Activated naive CD4-positive, alpha-beta T cell treated with anti-CD3 and anti-CD28 coated beads, Interleukin-2, amount 50 U/mL, for 24 hours (primary cell): ENCODE measurements at regions not wholly inside any gene's neighbourhood (a gene's known extent, or its start where the extent isn't known, plus 50 kb on each side); places are given as distances from the start of the nearest gene placed in this dataset.
"Not testable (repeated sequence)": the region's sequence is repeated elsewhere in the genome, so short reads cannot be mapped to it uniquely, and the experiment has no call there.

Experiments
- H3K27ac Mint-ChIP-seq: one replicate; pipeline ENCODE4 v1.8.0; 2021; ENCODE audit warnings: mild to moderate bottlenecking, mixed read lengths
- H3K27me3 Mint-ChIP-seq: one replicate; pipeline ENCODE4 v1.8.0; 2021; ENCODE audit warnings: mixed read lengths
- H3K36me3 Mint-ChIP-seq: one replicate; pipeline ENCODE4 v1.8.0; 2021; ENCODE audit warnings: mixed read lengths
- H3K4me1 Mint-ChIP-seq: one replicate; pipeline ENCODE4 v1.8.0; 2021; ENCODE audit warnings: mixed read lengths
- H3K4me3 Mint-ChIP-seq: one replicate; pipeline ENCODE4 v1.8.0; 2021; ENCODE audit warnings: mild to moderate bottlenecking, mixed read lengths
- H3K9me3 Mint-ChIP-seq: one replicate; pipeline ENCODE4 v1.8.0; 2021; ENCODE audit warnings: mixed read lengths

DNA sequence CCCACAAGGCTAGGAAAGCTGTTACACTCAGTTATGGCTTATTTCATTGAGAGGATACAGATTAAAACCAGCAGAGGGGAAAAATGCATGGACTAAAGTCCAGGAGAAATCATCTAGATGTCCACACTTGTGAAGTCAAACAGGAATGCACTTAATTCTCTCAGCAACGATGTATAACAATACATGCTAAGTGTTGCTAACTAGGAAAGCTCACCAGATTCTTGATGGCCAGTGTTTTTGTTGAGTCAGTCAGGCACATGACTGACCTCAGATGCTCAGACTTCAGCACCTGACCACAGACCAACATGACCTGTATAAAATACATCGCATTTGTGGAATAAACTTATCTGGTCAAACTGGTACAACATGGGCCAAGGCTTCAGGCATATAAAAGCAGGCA, 470.2 kb upstream of the PRR20A start:
- no peaks in the 10 kb centered on the region for H3K36me3 Mint-ChIP-seq
- H3K4me1 Mint-ChIP-seq: no peaks in the 10 kb centered on the region
- no peak overlapping the region for H3K27ac Mint-ChIP-seq
- H3K4me3 Mint-ChIP-seq: no peak overlapping the region
- no peaks in the 10 kb centered on the region for H3K27me3 Mint-ChIP-seq
- H3K9me3 Mint-ChIP-seq: no peaks in the 10 kb centered on the region

DNA sequence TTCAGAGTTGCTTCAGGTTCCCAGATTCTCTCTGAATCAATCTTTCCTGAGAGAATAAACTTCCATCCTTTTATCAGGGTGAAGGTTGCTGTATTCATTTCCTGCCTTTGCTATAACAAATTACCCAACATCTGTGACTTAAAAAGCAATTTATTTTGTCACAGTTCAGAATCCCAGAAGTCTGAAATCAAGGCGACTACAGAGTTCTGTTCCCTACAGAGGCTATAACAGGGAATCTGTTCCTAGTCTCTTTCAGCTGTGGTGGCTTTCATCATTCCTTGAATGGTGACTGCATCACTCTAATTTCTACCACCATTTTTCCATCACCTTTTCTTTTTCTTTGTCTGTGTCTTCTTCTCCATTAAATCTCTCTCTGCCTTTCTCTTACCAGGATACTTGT, 459.3 kb upstream of the PRR20A start:
- Mint-ChIP-seq H3K9me3 (peaks cover 10% of the 10 kb centered on the region), H3K4me1 (no peaks in the 10 kb centered on the region), H3K27ac (no peak overlapping the region), H3K4me3 (no peak overlapping the region), H3K36me3 (no peaks in the 10 kb centered on the region), H3K27me3 (no peaks in the 10 kb centered on the region)

DNA sequence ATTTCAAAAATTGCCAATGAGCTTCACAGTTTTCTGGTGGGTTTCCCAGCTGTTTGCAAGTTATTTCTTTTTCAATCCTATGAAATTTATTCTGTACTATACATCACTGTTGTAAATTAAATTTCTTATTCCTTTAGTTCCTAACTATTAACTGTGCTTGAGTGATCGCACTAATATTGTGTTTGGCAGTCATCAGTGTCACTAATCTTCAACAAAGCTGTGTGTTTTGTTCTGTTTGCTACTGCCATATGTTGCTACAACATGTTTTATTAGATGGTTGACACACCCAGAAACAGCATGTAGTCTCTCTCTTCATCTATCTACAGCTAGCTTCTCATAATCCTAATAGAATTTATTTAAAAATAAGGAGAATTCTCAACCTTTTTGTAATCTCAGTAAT, 453.6 kb upstream of the PRR20A start:
- Mint-ChIP-seq H3K27ac (no peak overlapping the region), H3K9me3 (no peaks in the 10 kb centered on the region), H3K4me1 (no peaks in the 10 kb centered on the region), H3K4me3 (no peak overlapping the region), H3K36me3 (no peaks in the 10 kb centered on the region), H3K27me3 (no peaks in the 10 kb centered on the region)

- no peaks in the 10 kb centered on the region for H3K36me3 Mint-ChIP-seq
- no peak overlapping the region for H3K4me3 Mint-ChIP-seq
- H3K27me3 Mint-ChIP-seq: no peaks in the 10 kb centered on the region
- no peak overlapping the region for H3K27ac Mint-ChIP-seq
- peaks cover 18% of the 10 kb centered on the region for H3K9me3 Mint-ChIP-seq
- no peaks in the 10 kb centered on the region for H3K4me1 Mint-ChIP-seq
Observed at GRCh38 chr13:56697011-56697410, 443.7 kb upstream of the PRR20A start.

DNA sequence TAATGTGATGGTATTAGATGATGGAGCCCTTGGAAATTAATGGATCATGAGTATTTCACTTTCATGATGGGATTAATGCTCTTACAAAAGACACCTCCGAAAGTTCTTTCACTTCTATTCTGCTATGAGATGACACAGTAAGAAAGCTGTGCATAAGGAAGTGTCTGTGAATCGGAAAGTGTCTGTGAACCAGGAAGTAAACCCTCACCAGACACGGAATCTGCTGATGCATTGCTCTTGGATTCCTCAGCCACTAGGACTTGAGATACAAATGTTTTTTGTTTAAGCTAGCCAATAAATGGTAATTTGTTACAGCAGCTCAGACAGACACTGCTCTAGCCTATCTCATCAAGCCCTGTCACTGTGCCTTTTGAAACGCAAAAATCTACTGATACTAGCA, 440.4 kb upstream of the PRR20A start:
- no peak overlapping the region for H3K27ac Mint-ChIP-seq
- no peaks in the 10 kb centered on the region for H3K4me1 Mint-ChIP-seq
- H3K36me3 Mint-ChIP-seq: no peaks in the 10 kb centered on the region
- H3K27me3 Mint-ChIP-seq: no peaks in the 10 kb centered on the region
- H3K9me3 Mint-ChIP-seq: peaks cover 14% of the 10 kb centered on the region
- no peak overlapping the region for H3K4me3 Mint-ChIP-seq

DNA sequence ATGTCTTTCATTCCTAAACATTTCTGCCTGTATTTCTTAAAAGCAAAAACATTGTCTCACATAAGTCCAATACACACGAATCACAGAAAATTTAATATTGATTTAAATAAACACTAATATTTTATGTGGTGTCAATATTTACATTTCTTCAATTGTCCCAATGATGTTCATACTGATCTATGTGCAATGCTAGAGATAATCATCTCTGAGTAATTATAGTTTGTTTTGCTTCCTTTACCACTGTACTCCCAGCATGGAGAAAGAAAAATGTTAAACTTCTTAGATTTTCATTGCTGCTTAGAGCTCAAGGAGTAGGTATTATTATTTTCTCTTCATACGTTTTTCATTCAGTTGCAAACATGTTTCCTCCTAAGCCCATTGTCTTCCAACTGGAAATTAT, 434.2 kb upstream of the PRR20A start:
- Mint-ChIP-seq H3K4me3 (no peak overlapping the region), H3K36me3 (no peaks in the 10 kb centered on the region), H3K27ac (no peak overlapping the region), H3K4me1 (no peaks in the 10 kb centered on the region), H3K9me3 (peaks cover 21% of the 10 kb centered on the region), H3K27me3 (no peaks in the 10 kb centered on the region)

DNA sequence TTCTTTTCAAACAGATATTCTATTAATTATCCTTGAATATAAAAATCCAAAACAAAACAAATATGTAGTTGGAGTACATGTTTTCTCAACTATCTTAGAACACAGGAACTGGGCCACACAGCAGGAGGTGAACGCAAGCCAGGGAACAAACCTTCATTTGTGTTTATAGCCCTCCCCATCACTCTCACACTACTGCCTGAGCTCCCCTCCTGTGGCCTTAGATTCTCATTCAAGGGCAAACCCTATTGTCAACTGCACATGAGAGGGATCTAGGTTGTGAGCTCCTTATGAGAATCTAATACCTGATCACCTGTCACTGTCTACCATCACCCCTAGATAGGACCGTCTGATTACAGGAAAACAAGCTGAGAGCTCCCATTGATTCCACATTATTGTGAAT, 427.1 kb upstream of the PRR20A start:
- no peaks in the 10 kb centered on the region for H3K36me3 Mint-ChIP-seq
- H3K9me3 Mint-ChIP-seq: peaks cover 18% of the 10 kb centered on the region
- H3K27ac Mint-ChIP-seq: no peak overlapping the region
- H3K27me3 Mint-ChIP-seq: no peaks in the 10 kb centered on the region
- no peak overlapping the region for H3K4me3 Mint-ChIP-seq
- no peaks in the 10 kb centered on the region for H3K4me1 Mint-ChIP-seq

DNA sequence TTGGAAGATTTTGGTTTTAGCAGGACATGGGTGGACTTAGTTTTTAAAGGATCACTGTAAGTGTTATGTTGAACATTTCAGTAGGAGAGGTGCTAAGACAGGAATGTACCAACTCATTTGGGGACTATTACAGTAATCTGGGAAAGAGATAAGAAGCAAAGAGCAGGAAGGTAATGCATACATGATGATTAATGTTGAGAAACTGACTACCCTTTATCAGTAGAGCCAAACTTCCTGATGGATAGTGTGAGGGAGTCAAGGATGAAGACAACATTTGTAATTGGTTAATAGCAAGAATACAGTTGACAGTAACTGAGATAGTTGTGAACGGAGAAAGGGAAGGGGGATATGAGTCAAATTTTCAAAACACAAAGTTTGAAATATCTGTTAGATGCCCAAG, 421.9 kb upstream of the PRR20A start:
- Mint-ChIP-seq H3K9me3 (peaks cover 17% of the 10 kb centered on the region), H3K4me1 (no peaks in the 10 kb centered on the region), H3K36me3 (no peaks in the 10 kb centered on the region), H3K4me3 (no peak overlapping the region), H3K27ac (no peak overlapping the region), H3K27me3 (no peaks in the 10 kb centered on the region)

DNA sequence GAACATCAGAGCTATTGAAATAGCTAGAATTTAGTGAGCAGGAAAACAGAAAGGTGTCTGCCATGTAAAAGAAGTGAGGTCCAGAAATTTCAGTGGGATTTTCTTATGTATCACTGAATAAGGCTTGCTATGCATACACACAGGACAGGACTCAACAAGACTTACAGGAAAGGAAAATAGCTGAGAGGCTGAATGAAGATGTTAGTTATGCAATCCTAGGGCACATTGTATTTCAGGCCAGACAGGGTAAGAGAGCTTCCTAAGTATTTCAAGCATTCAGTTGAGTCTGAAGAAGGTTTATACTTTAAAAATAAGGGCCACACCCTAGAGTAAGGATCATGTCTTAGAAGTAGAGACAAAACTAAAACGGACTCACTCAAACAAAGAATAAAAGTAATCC, 419.9 kb upstream of the PRR20A start:
- Mint-ChIP-seq H3K4me3 (no peak overlapping the region), H3K27me3 (no peaks in the 10 kb centered on the region), H3K36me3 (no peaks in the 10 kb centered on the region), H3K4me1 (no peaks in the 10 kb centered on the region), H3K27ac (no peak overlapping the region), H3K9me3 (peaks cover 13% of the 10 kb centered on the region)

DNA sequence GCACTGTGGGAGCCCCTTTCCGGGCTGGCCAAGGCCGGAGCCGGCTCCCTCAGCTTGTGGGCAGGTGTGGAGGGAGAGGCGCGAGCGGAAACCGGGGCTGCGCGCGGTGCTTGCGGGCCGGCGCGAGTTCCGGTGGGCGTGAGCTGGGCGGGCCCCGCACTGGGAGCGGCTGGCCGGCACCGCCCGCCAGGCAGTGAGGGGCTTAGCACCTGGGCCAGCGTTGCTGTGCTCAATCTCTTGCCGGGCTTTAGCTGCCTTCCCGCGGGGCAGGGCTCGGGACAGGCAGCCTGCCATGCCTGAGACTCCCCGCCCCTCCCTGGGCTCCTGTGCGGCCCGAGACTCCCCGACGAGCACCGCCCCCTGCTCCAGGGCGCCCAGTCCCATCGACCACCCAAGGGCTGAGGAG, 405.2 kb upstream of the PRR20A start:
- H3K27me3 Mint-ChIP-seq: no peaks in the 10 kb centered on the region
- no peak overlapping the region for H3K27ac Mint-ChIP-seq
- no peak overlapping the region for H3K4me3 Mint-ChIP-seq
- no peaks in the 10 kb centered on the region for H3K4me1 Mint-ChIP-seq
- H3K9me3 Mint-ChIP-seq: peaks cover 5% of the 10 kb centered on the region
- no peaks in the 10 kb centered on the region for H3K36me3 Mint-ChIP-seq

GRCh38 chr13:56736966-56737365, 403.8 kb upstream of the PRR20A start:
- no peak overlapping the region for H3K27ac Mint-ChIP-seq
- no peaks in the 10 kb centered on the region for H3K27me3 Mint-ChIP-seq
- H3K4me1 Mint-ChIP-seq: no peaks in the 10 kb centered on the region
- H3K36me3 Mint-ChIP-seq: no peaks in the 10 kb centered on the region
- H3K9me3 Mint-ChIP-seq: peaks cover 5% of the 10 kb centered on the region
- no peak overlapping the region for H3K4me3 Mint-ChIP-seq

- Mint-ChIP-seq H3K27ac (no peak overlapping the region), H3K4me3 (no peak overlapping the region), H3K9me3 (peaks cover 11% of the 10 kb centered on the region), H3K27me3 (no peaks in the 10 kb centered on the region), H3K36me3 (no peaks in the 10 kb centered on the region), H3K4me1 (no peaks in the 10 kb centered on the region)
Observed at GRCh38 chr13:56752636-56753035, 388.1 kb upstream of the PRR20A start.

GRCh38 chr13:56755181-56755935, 385.4 kb upstream of the PRR20A start:
- no peak overlapping the region for H3K27ac Mint-ChIP-seq
- no peaks in the 10 kb centered on the region for H3K36me3 Mint-ChIP-seq
- peaks cover 16% of the 10 kb centered on the region for H3K9me3 Mint-ChIP-seq
- no peak overlapping the region for H3K4me3 Mint-ChIP-seq
- H3K4me1 Mint-ChIP-seq: no peaks in the 10 kb centered on the region
- no peaks in the 10 kb centered on the region for H3K27me3 Mint-ChIP-seq

GRCh38 chr13:56763333-56763732, 377.4 kb upstream of the PRR20A start:
- H3K9me3 Mint-ChIP-seq: peaks cover 29% of the 10 kb centered on the region
- H3K4me1 Mint-ChIP-seq, H3K4me3 Mint-ChIP-seq, H3K36me3 Mint-ChIP-seq, H3K27ac Mint-ChIP-seq, H3K27me3 Mint-ChIP-seq: not testable (repeated sequence)

DNA sequence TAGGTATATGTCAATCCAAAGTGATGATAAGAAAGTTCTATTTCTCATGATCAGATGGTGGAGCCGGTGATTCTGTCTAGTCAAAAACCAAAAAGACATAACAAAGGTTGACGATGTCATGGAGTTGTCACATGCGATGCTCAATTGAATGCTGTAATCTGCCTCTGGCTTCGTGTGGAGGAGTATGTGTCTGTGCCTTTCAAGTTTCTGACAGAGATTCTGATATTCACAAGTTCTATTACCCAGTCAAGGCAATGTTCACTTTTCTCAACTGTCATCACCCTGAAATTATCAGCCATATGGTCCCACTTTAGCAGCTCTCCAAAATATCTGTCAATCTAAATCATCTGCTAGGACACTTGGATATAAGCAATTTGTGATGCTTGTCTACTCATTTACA, 367.6 kb upstream of the PRR20A start:
- Mint-ChIP-seq H3K4me3 (no peak overlapping the region), H3K27ac (no peak overlapping the region), H3K4me1 (no peaks in the 10 kb centered on the region), H3K36me3 (no peaks in the 10 kb centered on the region), H3K27me3 (no peaks in the 10 kb centered on the region), H3K9me3 (peaks cover 3% of the 10 kb centered on the region)

- no peaks in the 10 kb centered on the region for H3K9me3 Mint-ChIP-seq
- no peak overlapping the region for H3K27ac Mint-ChIP-seq
- no peak overlapping the region for H3K4me3 Mint-ChIP-seq
- H3K4me1 Mint-ChIP-seq: no peaks in the 10 kb centered on the region
- no peaks in the 10 kb centered on the region for H3K36me3 Mint-ChIP-seq
- no peaks in the 10 kb centered on the region for H3K27me3 Mint-ChIP-seq
Observed at GRCh38 chr13:56789527-56789926, 351.2 kb upstream of the PRR20A start.

DNA sequence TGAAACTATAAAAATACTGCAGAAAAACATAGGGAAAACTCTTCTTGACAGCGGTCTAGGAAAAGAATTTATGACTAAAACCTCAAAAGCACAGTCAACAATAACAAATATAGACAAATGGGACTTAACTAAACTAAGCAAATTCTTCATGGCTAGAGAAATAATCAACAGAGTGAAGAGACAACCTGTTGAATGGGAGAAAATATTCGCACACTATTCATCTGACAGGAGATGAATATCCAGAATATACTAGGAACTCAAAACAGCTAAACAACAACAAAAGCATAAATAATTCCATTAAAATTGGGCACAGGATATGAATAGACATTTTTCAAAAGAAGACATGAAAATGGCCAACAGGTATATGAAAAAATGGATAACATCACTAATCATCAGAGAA, 303.6 kb upstream of the PRR20A start:
- Mint-ChIP-seq H3K36me3 (no peaks in the 10 kb centered on the region), H3K4me3 (no peak overlapping the region), H3K9me3 (peaks cover 11% of the 10 kb centered on the region), H3K4me1 (no peaks in the 10 kb centered on the region), H3K27ac (no peak overlapping the region), H3K27me3 (no peaks in the 10 kb centered on the region)
